GM21526 (cell line): ENCODE measurements at regions not wholly inside any gene's neighbourhood (a gene's known extent, or its start where the extent isn't known, plus 50 kb on each side); places are given as distances from the start of the nearest gene placed in this dataset.

Experiments
- ATAC-seq: cut with Tn5 transposase; IDR thresholded peaks from one replicate; pipeline ENCODE4 v1.9.1; 2021; ENCODE audit warnings: moderate library complexity; ENCODE audit not compliant: unreplicated experiment, low FRiP score

GRCh38 chr12:107565551-107565950, 120.0 kb upstream of the PWP1 start:
- no peak for ATAC-seq

DNA sequence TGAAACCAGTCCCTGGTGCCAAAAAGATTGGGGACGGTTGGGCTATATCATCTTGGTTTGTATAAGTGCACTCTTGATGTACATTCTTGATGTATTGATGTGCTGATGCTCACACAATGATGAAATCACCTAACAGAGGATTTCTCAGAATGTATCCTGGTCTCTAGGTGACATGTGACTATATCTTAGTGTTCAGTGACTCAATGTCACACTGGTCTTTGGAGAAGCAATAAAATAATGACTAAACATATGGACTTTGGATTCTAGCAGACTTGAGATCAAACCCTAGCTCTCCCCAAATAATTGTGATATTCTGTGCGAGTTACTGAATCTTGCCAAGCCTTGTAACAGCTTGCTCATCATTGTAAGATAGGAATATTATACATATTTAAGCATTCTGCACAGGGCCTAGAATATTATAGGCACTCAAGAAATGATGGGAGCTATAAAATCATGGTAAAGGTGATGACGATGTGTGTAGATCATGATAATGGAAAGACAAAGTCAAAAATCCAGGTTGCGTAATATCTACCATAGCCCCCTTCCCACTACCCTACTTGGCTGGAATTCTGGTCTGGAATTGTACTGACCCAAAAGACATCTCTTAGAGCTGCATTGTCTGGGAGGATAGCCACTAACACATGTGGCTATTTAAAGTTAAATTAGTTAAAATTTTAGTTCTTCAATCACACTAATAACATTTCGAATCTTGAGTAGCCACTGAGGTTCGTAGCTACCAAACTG, 117.6 kb upstream of the PWP1 start:
- ATAC-seq = no peak

DNA sequence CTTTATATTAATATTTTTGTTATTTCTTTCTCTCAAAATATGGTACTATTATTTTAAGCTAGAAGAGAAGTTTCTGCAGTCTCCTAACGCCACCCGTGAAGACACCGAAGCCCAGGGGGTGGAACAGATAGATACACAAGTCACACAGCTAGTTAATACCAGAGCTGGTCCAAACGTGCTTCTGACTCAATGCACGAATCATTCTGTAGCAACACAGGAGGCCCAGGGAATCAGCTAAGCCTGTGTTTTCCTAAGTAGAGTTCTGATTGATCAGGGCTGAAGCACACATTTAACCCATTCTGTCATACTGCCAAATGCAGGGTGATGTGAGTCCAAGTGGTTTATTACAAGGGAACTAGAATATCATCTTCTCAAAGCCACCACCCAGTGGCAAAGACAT, 116.9 kb upstream of the PWP1 start:
- no peak for ATAC-seq

DNA sequence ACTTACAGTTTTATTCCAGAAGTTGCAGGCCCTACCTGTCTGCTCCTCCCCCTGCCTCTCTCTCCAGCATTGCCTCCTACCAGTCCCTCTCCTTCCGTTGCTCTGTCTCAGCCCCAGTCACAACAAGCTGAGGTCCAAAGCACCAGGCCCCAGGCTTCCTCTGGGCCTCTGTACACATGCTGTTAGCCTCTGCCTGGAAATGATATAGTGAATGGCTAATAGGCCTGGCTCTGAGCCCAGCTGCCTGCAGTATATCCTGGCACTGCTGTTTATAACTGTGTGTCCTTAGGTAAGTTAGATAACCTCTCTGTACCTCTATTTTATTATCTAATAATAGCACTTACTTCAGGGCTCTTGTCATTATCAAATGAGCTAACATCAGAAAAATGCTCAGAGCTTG, 114.9 kb upstream of the PWP1 start:
- ATAC-seq = no peak

DNA sequence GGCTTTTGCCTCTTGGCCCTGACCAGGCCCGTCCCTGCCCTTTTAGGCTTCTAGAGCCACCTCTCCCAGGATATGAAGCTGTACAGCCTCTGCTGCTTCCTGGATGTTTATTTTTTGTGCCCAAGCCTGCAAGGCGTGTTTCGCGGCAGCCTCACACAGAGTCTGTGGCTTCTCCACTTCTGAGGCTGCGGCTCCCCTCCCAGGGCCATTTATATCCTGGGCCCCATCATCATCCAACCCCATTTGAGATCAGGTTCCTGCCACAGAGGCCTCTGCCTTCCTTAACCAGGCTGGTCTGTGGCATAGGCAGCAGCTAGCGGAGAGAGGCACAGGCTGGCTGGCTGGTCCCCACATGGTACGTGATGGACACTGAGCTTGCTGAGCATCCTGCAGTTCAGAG, 114.1 kb upstream of the PWP1 start:
- ATAC-seq = no peak

GRCh38 chr12:107574691-107575090, 110.9 kb upstream of the PWP1 start:
- ATAC-seq = no peak

GRCh38 chr12:107580750-107581618, 104.6 kb upstream of the PWP1 start:
- ATAC-seq = no peak

DNA sequence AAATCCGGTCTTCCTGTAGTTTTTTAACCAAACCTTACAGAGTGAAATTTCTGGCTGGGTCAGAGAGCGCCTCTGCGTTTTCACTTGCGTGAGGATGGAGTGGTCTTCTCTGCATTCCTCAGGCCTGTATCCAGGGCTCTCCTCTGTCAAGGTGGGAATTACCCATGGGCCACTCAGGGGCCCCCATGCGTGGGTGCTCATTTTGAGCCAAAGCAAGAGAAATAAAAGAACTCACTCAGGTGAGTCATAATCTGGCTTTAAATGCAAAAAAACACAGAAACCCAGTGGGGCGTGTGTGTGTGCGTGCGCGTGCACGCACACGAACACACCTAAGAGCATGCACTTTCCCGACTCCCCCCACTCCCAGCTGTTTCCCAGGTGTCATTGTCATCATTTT, 104.0 kb upstream of the PWP1 start:
- no peak for ATAC-seq

- no peak for ATAC-seq
These were observed 102.0 kb upstream of the PWP1 start for GRCh38 chr12:107583551-107583950.

DNA sequence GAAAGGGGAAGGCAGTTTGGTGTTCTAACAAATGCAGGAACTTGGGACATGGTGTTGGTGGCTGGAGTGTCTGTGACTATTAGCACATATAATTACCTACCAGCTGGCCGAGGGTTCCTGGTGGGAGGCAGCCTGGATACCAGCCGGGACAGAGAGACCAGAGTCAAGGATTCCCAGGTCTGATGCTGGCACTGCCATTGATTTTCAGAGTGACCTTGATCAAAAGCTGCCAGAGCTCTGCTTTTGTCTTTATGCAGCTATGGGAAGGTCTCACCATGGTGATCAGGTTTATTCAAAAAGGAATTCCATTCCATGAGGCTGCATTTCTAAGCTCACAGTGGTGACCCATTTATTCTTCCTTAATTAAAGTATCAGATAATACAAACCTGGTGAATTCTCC, 101.0 kb upstream of the PWP1 start:
- ATAC-seq = no peak

DNA sequence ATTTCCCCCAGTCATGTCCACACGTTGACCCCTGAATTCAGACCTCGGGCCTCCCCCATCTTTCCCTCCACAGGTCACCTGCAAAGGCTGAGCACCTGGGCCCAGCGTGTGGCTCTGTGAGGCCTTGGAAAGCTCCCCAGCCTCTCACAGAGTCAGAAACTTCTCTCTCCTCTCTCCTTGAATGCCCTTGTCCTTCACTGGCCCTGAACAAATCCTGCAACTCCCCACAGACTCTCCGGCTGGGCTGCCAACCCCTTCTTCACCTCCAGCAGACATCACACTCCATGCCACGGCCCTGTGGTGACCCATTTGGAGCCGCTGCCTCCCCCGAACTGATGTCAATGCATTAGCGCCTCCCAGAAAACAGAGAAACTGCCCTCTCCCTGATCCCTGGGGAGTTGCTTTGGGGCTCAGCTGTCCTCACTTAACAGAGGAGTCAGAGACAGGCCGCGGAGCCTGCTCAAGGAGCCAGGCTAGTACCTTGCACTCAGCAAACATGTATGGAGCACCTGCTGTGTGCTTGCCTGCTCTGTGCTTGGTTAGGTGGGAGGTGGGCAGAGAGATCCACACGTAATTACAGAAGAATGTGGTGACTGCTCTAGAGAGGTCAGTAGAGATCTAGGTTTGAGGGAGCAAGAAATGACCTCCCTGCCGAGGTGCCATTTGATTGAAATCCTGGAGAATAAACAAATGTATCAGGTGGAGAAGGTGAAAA, 99.2 kb upstream of the PWP1 start:
- ATAC-seq = no peak

DNA sequence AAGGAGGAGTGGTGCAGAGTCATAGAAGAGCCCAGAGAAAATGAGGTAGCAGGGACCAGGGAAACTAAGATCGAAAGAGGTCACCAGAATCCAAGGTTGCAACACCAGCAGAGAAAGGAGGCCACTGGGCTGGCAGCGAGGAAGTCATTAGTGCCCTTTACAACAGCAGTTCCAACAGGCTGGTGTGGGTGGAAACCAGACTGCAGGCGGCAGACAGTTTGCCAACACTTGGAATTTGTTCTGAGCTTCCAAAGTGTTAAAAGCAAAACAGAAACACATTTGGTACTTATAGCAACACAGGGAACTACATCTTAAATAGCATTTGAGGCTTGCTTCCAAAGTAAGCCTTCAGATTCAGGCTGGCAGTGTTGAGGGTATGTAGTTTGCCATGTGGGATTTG, 95.2 kb upstream of the PWP1 start:
- ATAC-seq = no peak

- no peak for ATAC-seq
These were observed 94.7 kb upstream of the PWP1 start for GRCh38 chr12:107590814-107591375.

- ATAC-seq = no peak
These were observed 91.8 kb upstream of the PWP1 start for GRCh38 chr12:107593713-107594381.

DNA sequence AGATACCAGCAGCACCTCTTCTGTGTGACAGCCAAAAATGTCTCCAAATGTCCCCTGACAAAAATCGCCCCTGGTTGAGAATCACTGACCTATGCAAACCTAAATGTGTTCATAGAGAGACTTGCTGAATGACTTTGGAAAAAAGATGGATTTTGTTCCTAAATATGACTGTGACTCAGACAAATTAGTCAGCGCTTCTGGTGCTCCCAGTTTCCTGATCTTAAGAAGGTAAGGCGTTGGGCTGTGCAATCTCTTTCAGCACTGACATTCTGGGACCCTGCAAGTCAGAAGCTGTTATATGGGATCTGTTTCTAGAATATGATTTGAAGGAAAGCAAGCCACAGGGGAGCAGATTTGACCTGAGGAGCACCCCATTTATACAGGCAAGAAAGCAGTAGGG, 90.6 kb upstream of the PWP1 start:
- ATAC-seq = no peak

GRCh38 chr12:107597695-107598410, 87.7 kb upstream of the PWP1 start:
- no peak for ATAC-seq

- no peak for ATAC-seq
These were observed 86.7 kb upstream of the PWP1 start for GRCh38 chr12:107598906-107599305.

GRCh38 chr12:107600581-107601144, 84.9 kb upstream of the PWP1 start:
- ATAC-seq = no peak

- no peak for ATAC-seq
These were observed 83.2 kb upstream of the PWP1 start for GRCh38 chr12:107602446-107602845.

- no peak for ATAC-seq
These were observed 80.3 kb upstream of the PWP1 start for GRCh38 chr12:107605293-107605692.
